B cell (primary cell): ENCODE measurements at regions not wholly inside any gene's neighbourhood (a gene's known extent, or its start where the extent isn't known, plus 50 kb on each side); places are given as distances from the start of the nearest gene placed in this dataset.

ENCODE experiments used
- ATAC-seq: fragments of 200-7000 bp; cut with Tn5 transposase; one replicate; pipeline ENCODE4 v1.10.0; 2021; ENCODE audit warnings: low read depth, mild to moderate bottlenecking, moderate number of reproducible peaks, moderate library complexity
- CTCF ChIA-PET: fragments of 350-600 bp; sonication (Branson Sonifier 250); formaldehyde crosslinking; loops from one replicate; lab custom pipeline; 2021; ENCODE audit warnings: antibody characterized with exemption, inconsistent platforms; lab: Charles Lee
- POLR2A ChIA-PET: fragments of 350-600 bp; sonication (Branson Sonifier 250); formaldehyde crosslinking; loops from one replicate; lab custom pipeline; 2021; ENCODE audit warnings: antibody characterized with exemption; lab: Charles Lee
- DNase-seq: peaks from one replicate; pipeline ENCODE4 v3.0.0; 2013
- H2AFZ ChIP-seq: 2 replicates; pipeline ENCODE4 v1.6.1; 2012; ENCODE audit warnings: mild to moderate bottlenecking, low read depth, low read length; ENCODE audit not compliant: insufficient read depth, poor library complexity, severe bottlenecking
- H3K27ac ChIP-seq, 2 donors: 1 replicate in 1 of 2; 2 replicates in 1 of 2; pipeline ENCODE4 v1.5.1; 2012 to 2013; ENCODE audit warnings: low read length in 2 of 2, mild to moderate bottlenecking in 2 of 2, moderate library complexity in 1 of 2
- H3K27me3 ChIP-seq, 4 experiments: fragments of 200-600 bp in 1 of 4; sonication (generic) in 1 of 4; replicated peaks in 1 of 4; 1 replicate in 2 of 4; 2 replicates in 2 of 4; pipeline versions ENCODE4 v1.6.1 to v1.7.0; 2013 to 2016; ENCODE audit warnings: low read length in 3 of 4, mild to moderate bottlenecking in 2 of 4, mixed read lengths in 1 of 4, moderate library complexity in 1 of 4; ENCODE audit not compliant: insufficient read depth in 4 of 4, control insufficient read depth in 3 of 4; ENCODE audit errors: control extremely low read depth in 1 of 4
- H3K36me3 ChIP-seq, 2 experiments: replicated peaks in 1 of 2; 1 replicate in 1 of 2; 2 replicates in 1 of 2; pipeline versions ENCODE4 v1.6.1 to v1.7.1; 2013; ENCODE audit warnings: low read length in 1 of 2; ENCODE audit not compliant: insufficient read depth in 2 of 2, control insufficient read depth in 1 of 2; ENCODE audit errors: control extremely low read depth in 1 of 2, extremely low read depth in 1 of 2
- H3K4me1 ChIP-seq, 2 donors: fragments of 200-600 bp in 1 of 2; sonication (generic) in 1 of 2; 1 replicate in 1 of 2; 2 replicates in 1 of 2; pipeline versions ENCODE4 v1.5.1 to v1.6.1; 2013 to 2017; ENCODE audit warnings: low read length in 2 of 2; ENCODE audit not compliant: control insufficient read depth in 2 of 2, insufficient read depth in 2 of 2
- H3K4me2 ChIP-seq: replicated peaks from 2 replicates; pipeline ENCODE3; 2012; ENCODE audit warnings: mild to moderate bottlenecking, low read depth, low read length; ENCODE audit not compliant: poor library complexity, severe bottlenecking
- H3K4me3 ChIP-seq, 5 experiments: fragments of 200-600 bp in 1 of 5; sonication (generic) in 1 of 5; 1 replicate in 3 of 5; 2 replicates in 2 of 5; pipeline versions ENCODE4 v1.5.1 to v1.7.0; 2011 to 2016; ENCODE audit warnings: low read length in 4 of 5, mild to moderate bottlenecking in 4 of 5, low read depth in 2 of 5, control low read depth in 1 of 5, moderate library complexity in 1 of 5; ENCODE audit not compliant: insufficient read depth in 1 of 5; ENCODE audit errors: control extremely low read depth in 1 of 5, extremely low read depth in 1 of 5
- H3K79me2 ChIP-seq: fragments of 200-600 bp; sonication (generic); one replicate; pipeline ENCODE4 v1.6.0; 2016; ENCODE audit warnings: low read length; ENCODE audit not compliant: control insufficient read depth, insufficient read depth
- H3K9ac ChIP-seq: fragments of 200-600 bp; sonication (generic); 2 replicates; pipeline ENCODE4 v1.6.1; 2017; ENCODE audit warnings: mild to moderate bottlenecking, low read length, moderate library complexity
- H3K9me3 ChIP-seq, 3 donors: one replicate each; pipeline versions ENCODE4 v1.6.1 to v1.7.1; 2013; ENCODE audit warnings: low read length in 2 of 3; ENCODE audit not compliant: control insufficient read depth in 2 of 3, insufficient read depth in 1 of 3; ENCODE audit errors: control extremely low read depth in 1 of 3
- H4K20me1 ChIP-seq: 2 replicates; pipeline ENCODE4 v1.6.0; 2012; ENCODE audit warnings: mild to moderate bottlenecking, low read length; ENCODE audit not compliant: insufficient read depth, control insufficient read depth, poor library complexity, severe bottlenecking
- H3K27ac Mint-ChIP-seq: one replicate; pipeline ENCODE4 v1.8.0; 2021; ENCODE audit warnings: mixed read lengths
- H3K27me3 Mint-ChIP-seq: one replicate; pipeline ENCODE4 v1.8.0; 2021; ENCODE audit warnings: mixed read lengths
- H3K4me1 Mint-ChIP-seq: one replicate; pipeline ENCODE4 v1.8.0; 2021; ENCODE audit warnings: mixed read lengths
- H3K4me3 Mint-ChIP-seq: one replicate; pipeline ENCODE4 v1.8.0; 2021; ENCODE audit warnings: mixed read lengths
- H3K9me3 Mint-ChIP-seq: one replicate; pipeline ENCODE4 v1.8.0; 2022; ENCODE audit warnings: mixed read lengths; ENCODE audit not compliant: insufficient read depth
- CTCF ChIP-seq: fragments of 200-600 bp; IDR thresholded peaks from one replicate; pipeline ENCODE4 v1.8.0; 2022; ENCODE audit warnings: antibody characterized with exemption, mild to moderate bottlenecking
- EZH2 ChIP-seq: IDR thresholded peaks from 2 replicates; pipeline ENCODE4 v1.6.1; 2012; ENCODE audit warnings: borderline replicate concordance, low read depth, mild to moderate bottlenecking, moderate library complexity, low read length; ENCODE audit not compliant: insufficient read depth, poor library complexity, severe bottlenecking
- WGBS: methylation state at CpG from one replicate; pipeline ENCODE4 v1.1.5; 2013; ENCODE audit warnings: missing lambda C conversion rate; ENCODE audit not compliant: insufficient coverage; 5-methylcytosine and 5-hydroxymethylcytosine counted together
- intact Hi-C: fragments of 100-400 bp; cut with micrococcal nuclease; formaldehyde crosslinking; loops from one replicate; pipeline ENCODE4 v1.10.0; 2022

GRCh38 chr6:139551376-139551775 is 176.9 kb upstream of the CITED2 start:
- Histone ChIP-seq H3K4me1 (no peaks in the 10 kb centered on the region), H3K27ac (no peak overlapping the region), H2AFZ (no peak overlapping the region), H3K27me3 (no peaks in the 10 kb centered on the region), H3K4me3 (no peak overlapping the region), H3K9me3 (no peaks in the 10 kb centered on the region), H3K36me3 (no peaks in the 10 kb centered on the region), H3K9ac (no peak overlapping the region), H4K20me1 (no peaks in the 10 kb centered on the region), H3K79me2 (no peaks in the 10 kb centered on the region), H3K4me2 (no peak overlapping the region)
- Mint-ChIP-seq H3K9me3 (no peaks in the 10 kb centered on the region), H3K4me3 (no peak overlapping the region), H3K27ac (no peak overlapping the region), H3K27me3 (no peaks in the 10 kb centered on the region), H3K4me1 (no peaks in the 10 kb centered on the region)
- intact Hi-C loops: no loop called here
- DNase-seq: no peak
- ATAC-seq: no peak
- TF ChIP-seq EZH2 (no peak), CTCF (no peak)
- CTCF ChIA-PET: no interaction called here
- POLR2A ChIA-PET: no interaction called here
- no CpG with 5 or more reads among the region's 2 CpGs for WGBS

GRCh38 chr6:139550361-139550760 is 175.9 kb upstream of the CITED2 start:
- DNase-seq: no peak
- Histone ChIP-seq H3K9ac (no peak overlapping the region), H3K4me3 (no peak overlapping the region), H3K79me2 (no peaks in the 10 kb centered on the region), H3K9me3 (no peaks in the 10 kb centered on the region), H4K20me1 (no peaks in the 10 kb centered on the region), H2AFZ (no peak overlapping the region), H3K4me1 (no peaks in the 10 kb centered on the region), H3K4me2 (no peak overlapping the region), H3K27me3 (no peaks in the 10 kb centered on the region), H3K36me3 (no peaks in the 10 kb centered on the region), H3K27ac (no peak overlapping the region)
- intact Hi-C loops: no loop called here
- H3K4me3 Mint-ChIP-seq: no peak overlapping the region
- 100% methylated on average over 3 of the region's 3 CpGs for WGBS
- no peaks in the 10 kb centered on the region for H3K9me3 Mint-ChIP-seq
- no peak overlapping the region for H3K27ac Mint-ChIP-seq
- ChIA-PET POLR2A (no interaction called here), CTCF (no interaction called here)
- no peak for TF ChIP-seq EZH2
- TF ChIP-seq CTCF: no peak
- H3K27me3 Mint-ChIP-seq: no peaks in the 10 kb centered on the region
- ATAC-seq: no peak
- H3K4me1 Mint-ChIP-seq: no peaks in the 10 kb centered on the region
